ENCODE measurements at regions not wholly inside any gene's neighbourhood (a gene's known extent, or its start where the extent isn't known, plus 50 kb on each side); places are given as distances from the start of the nearest gene placed in this dataset.

GRCh38 chr5:40274568-40274967, 405.1 kb upstream of the PTGER4 start:
- no peaks in the 10 kb centered on the region for H3K36me3 ChIP-seq
- H3K4me3 ChIP-seq: no peak overlapping the region
- no peak overlapping the region for H3K27ac ChIP-seq
- H3K27me3 ChIP-seq: no peaks in the 10 kb centered on the region
- peaks cover 21% of the 10 kb centered on the region for H3K4me1 ChIP-seq
- DNase-seq (ENCODE audit: low spot score in 2 of 2): no peak
- WGBS: 56% methylated on average over 1 of the region's 1 CpG
- no peaks in the 10 kb centered on the region for H3K9me3 ChIP-seq
- TF ChIP-seq POLR2AphosphoS5 (IDR thresholded peaks at IDR 0.05) (no peak), POLR2A (IDR thresholded peaks at IDR 0.05) (no peak), EP300 (IDR thresholded peaks at IDR 0.05) (no peak)
- TF ChIP-seq, protein P1, sequence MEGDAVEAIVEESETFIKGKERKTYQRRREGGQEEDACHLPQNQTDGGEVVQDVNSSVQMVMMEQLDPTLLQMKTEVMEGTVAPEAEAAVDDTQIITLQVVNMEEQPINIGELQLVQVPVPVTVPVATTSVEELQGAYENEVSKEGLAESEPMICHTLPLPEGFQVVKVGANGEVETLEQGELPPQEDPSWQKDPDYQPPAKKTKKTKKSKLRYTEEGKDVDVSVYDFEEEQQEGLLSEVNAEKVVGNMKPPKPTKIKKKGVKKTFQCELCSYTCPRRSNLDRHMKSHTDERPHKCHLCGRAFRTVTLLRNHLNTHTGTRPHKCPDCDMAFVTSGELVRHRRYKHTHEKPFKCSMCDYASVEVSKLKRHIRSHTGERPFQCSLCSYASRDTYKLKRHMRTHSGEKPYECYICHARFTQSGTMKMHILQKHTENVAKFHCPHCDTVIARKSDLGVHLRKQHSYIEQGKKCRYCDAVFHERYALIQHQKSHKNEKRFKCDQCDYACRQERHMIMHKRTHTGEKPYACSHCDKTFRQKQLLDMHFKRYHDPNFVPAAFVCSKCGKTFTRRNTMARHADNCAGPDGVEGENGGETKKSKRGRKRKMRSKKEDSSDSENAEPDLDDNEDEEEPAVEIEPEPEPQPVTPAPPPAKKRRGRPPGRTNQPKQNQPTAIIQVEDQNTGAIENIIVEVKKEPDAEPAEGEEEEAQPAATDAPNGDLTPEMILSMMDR (IDR thresholded peaks at IDR 0.05): no peak

- TF ChIP-seq, protein P1 (IDR thresholded peaks at IDR 0.05): no peak
- TF ChIP-seq POLR2AphosphoS5 (IDR thresholded peaks at IDR 0.05) (no peak), EP300 (IDR thresholded peaks at IDR 0.05) (no peak), POLR2A (IDR thresholded peaks at IDR 0.05) (no peak)
- 73% methylated on average over 1 of the region's 1 CpG for WGBS
- peaks cover 17% of the 10 kb centered on the region for H3K4me1 ChIP-seq
- H3K4me3 ChIP-seq: no peak overlapping the region
- DNase-seq (ENCODE audit: low spot score in 2 of 2): no peak
- H3K27me3 ChIP-seq: no peaks in the 10 kb centered on the region
- no peaks in the 10 kb centered on the region for H3K9me3 ChIP-seq
- no peaks in the 10 kb centered on the region for H3K36me3 ChIP-seq
- no peak overlapping the region for H3K27ac ChIP-seq
Measured at GRCh38 chr5:40273936-40274335, 405.8 kb upstream of the PTGER4 start.

GRCh38 chr5:40271476-40271875, 408.2 kb upstream of the PTGER4 start:
- Histone ChIP-seq H3K27ac (no peak overlapping the region), H3K27me3 (no peaks in the 10 kb centered on the region), H3K36me3 (no peaks in the 10 kb centered on the region), H3K9me3 (no peaks in the 10 kb centered on the region), H3K4me3 (no peak overlapping the region), H3K4me1 (peaks cover 17% of the 10 kb centered on the region)
- TF ChIP-seq EP300 (IDR thresholded peaks at IDR 0.05) (no peak), POLR2A (IDR thresholded peaks at IDR 0.05) (no peak), POLR2AphosphoS5 (IDR thresholded peaks at IDR 0.05) (no peak)
- TF ChIP-seq, protein P1 (IDR thresholded peaks at IDR 0.05): no peak
- WGBS: 58% methylated on average over 2 of the region's 2 CpGs
- no peak for DNase-seq (ENCODE audit: low spot score in 2 of 2)

GRCh38 chr5:40270274-40270845, 409.4 kb upstream of the PTGER4 start:
- TF ChIP-seq POLR2AphosphoS5 (IDR thresholded peaks at IDR 0.05): no peak
- no peak for TF ChIP-seq POLR2A (IDR thresholded peaks at IDR 0.05)
- TF ChIP-seq, protein P1 (IDR thresholded peaks at IDR 0.05): no peak
- no peak for TF ChIP-seq EP300 (IDR thresholded peaks at IDR 0.05)
- no peaks in the 10 kb centered on the region for H3K36me3 ChIP-seq
- 65% methylated on average over 2 of the region's 2 CpGs for WGBS

DNA sequence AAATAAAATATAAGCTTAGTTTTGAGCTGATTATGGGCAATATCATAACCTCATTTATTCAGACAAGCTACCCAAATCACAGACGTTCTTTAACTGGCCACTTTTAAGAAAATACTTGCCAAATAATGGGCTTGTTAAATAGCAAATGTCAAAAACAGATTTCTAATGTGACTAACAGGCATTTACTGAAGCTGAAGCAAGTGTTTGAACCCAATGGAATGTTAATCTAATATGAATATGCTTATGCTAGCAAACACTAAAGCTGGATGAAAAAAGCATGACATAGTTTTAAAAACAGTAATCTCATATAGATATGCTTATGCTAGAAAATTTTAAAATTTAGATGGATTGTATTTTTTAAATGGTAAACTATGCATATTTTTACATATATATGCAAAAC, 411.6 kb upstream of the PTGER4 start:
- H3K4me3 ChIP-seq: no peak overlapping the region

More at GRCh38 chr5:40270274-40270845, 409.4 kb upstream of the PTGER4 start:
- no peaks in the 10 kb centered on the region for H3K9me3 ChIP-seq
- H3K4me1 ChIP-seq: peaks cover 17% of the 10 kb centered on the region
- no peak overlapping the region for H3K4me3 ChIP-seq
- no peak overlapping the region for H3K27ac ChIP-seq
- no peak for DNase-seq (ENCODE audit: low spot score in 2 of 2)
- no peaks in the 10 kb centered on the region for H3K27me3 ChIP-seq

More for the DNA sequence above, 411.6 kb upstream of the PTGER4 start:
- no peak for DNase-seq (ENCODE audit: low spot score in 2 of 2)
- Histone ChIP-seq H3K27ac (no peak overlapping the region), H3K9me3 (no peaks in the 10 kb centered on the region), H3K27me3 (no peaks in the 10 kb centered on the region), H3K4me1 (peaks cover 17% of the 10 kb centered on the region), H3K36me3 (no peaks in the 10 kb centered on the region)
- TF ChIP-seq EP300 (IDR thresholded peaks at IDR 0.05): no peak
- no peak for TF ChIP-seq POLR2AphosphoS5 (IDR thresholded peaks at IDR 0.05)
- TF ChIP-seq, protein P1 (IDR thresholded peaks at IDR 0.05): no peak
- no peak for TF ChIP-seq POLR2A (IDR thresholded peaks at IDR 0.05)
- WGBS: 60% methylated on average over 1 of the region's 1 CpG
